EH (cell line): ENCODE measurements at regions not wholly inside any gene's neighbourhood (a gene's known extent, or its start where the extent isn't known, plus 50 kb on each side); places are given as distances from the start of the nearest gene placed in this dataset.
"Not testable (repeated sequence)": the region's sequence is repeated elsewhere in the genome, so short reads cannot be mapped to it uniquely, and the experiment has no call there.

Experiments used
- DNase-seq: peaks from one replicate; pipeline ENCODE4 v3.0.0-alpha.2; 2015; ENCODE audit warnings: low read depth

- no peak for DNase-seq
Measured at GRCh38 chr5:144644317-144644716, 473.6 kb downstream of the KCTD16 start.

- no peak for DNase-seq
Measured at GRCh38 chr5:144638787-144639186, 468.1 kb downstream of the KCTD16 start.

- peak; percentile 1 for DNase-seq
Measured at GRCh38 chr5:144634138-144634537, 463.5 kb downstream of the KCTD16 start.

GRCh38 chr5:144598451-144599068 lies 427.9 kb downstream of the KCTD16 start:
- peak; percentile 13 for DNase-seq

- DNase-seq, result no peak
Measured at GRCh38 chr5:144596517-144596916, 425.8 kb downstream of the KCTD16 start.

- no peak for DNase-seq
Measured at GRCh38 chr5:144594919-144595318, 424.2 kb downstream of the KCTD16 start.

GRCh38 chr5:144594234-144594633 lies 423.6 kb downstream of the KCTD16 start:
- DNase-seq, result not testable (repeated sequence)

GRCh38 chr5:144585681-144586080 lies 415.0 kb downstream of the KCTD16 start:
- no peak for DNase-seq

- no peak for DNase-seq
Measured at GRCh38 chr5:144583541-144584449, 413.1 kb downstream of the KCTD16 start.

- no peak for DNase-seq
Measured at GRCh38 chr5:144582066-144582465, 411.4 kb downstream of the KCTD16 start.

- DNase-seq, result no peak
Measured at GRCh38 chr5:144581044-144581443, 410.4 kb downstream of the KCTD16 start.

GRCh38 chr5:144577676-144578075 lies 407.0 kb downstream of the KCTD16 start:
- no peak for DNase-seq

- DNase-seq, result no peak
Measured at GRCh38 chr5:144575736-144576135, 405.1 kb downstream of the KCTD16 start.

- DNase-seq, result peak; percentile 77
Measured at GRCh38 chr5:144567421-144567780, 396.7 kb downstream of the KCTD16 start.

- peak; percentile 85 for DNase-seq
Measured at GRCh38 chr5:144566747-144567420, 396.2 kb downstream of the KCTD16 start.

GRCh38 chr5:144549580-144549979 lies 378.9 kb downstream of the KCTD16 start:
- peak; percentile 77 for DNase-seq

- DNase-seq, result no peak
Measured at GRCh38 chr5:144548936-144549335, 378.3 kb downstream of the KCTD16 start.

GRCh38 chr5:144547098-144547499 lies 376.4 kb downstream of the KCTD16 start:
- peak; percentile 7 for DNase-seq

GRCh38 chr5:144538845-144539244 lies 368.2 kb downstream of the KCTD16 start:
- DNase-seq, result no peak
